ENCODE measurements at regions not wholly inside any gene's neighbourhood (a gene's known extent, or its start where the extent isn't known, plus 50 kb on each side); places are given as distances from the start of the nearest gene placed in this dataset.

GRCh38 chr17:79500745-79501618 is 109.9 kb downstream of the RBFOX3 start:
- DNase-seq = no peak

- DNase-seq = no peak
These were observed 112.0 kb downstream of the RBFOX3 start for GRCh38 chr17:79498854-79499253.

- DNase-seq = no peak
These were observed 113.0 kb downstream of the RBFOX3 start for GRCh38 chr17:79497777-79498348.

GRCh38 chr17:79496422-79497005 is 114.3 kb downstream of the RBFOX3 start:
- DNase-seq = no peak

- DNase-seq = no peak
These were observed 115.2 kb downstream of the RBFOX3 start for GRCh38 chr17:79495665-79496064.

GRCh38 chr17:79491006-79491405 is 119.8 kb downstream of the RBFOX3 start:
- DNase-seq = no peak

GRCh38 chr17:79490530-79490929 is 120.3 kb downstream of the RBFOX3 start:
- DNase-seq = no peak

GRCh38 chr17:79487149-79487548 is 123.7 kb downstream of the RBFOX3 start:
- no peak for DNase-seq

GRCh38 chr17:79485991-79486390 is 124.9 kb downstream of the RBFOX3 start:
- DNase-seq = no peak

GRCh38 chr17:79485419-79485985 is 125.3 kb downstream of the RBFOX3 start:
- no peak for DNase-seq

GRCh38 chr17:79484600-79485418 is 126.0 kb downstream of the RBFOX3 start:
- DNase-seq = no peak

- DNase-seq = no peak
These were observed 127.0 kb downstream of the RBFOX3 start for GRCh38 chr17:79483842-79484241.

GRCh38 chr17:79482727-79483521 is 127.9 kb downstream of the RBFOX3 start:
- DNase-seq = no peak

GRCh38 chr17:79479876-79480275 is 131.0 kb downstream of the RBFOX3 start:
- no peak for DNase-seq

GRCh38 chr17:79478841-79479240 is 132.0 kb downstream of the RBFOX3 start:
- no peak for DNase-seq

GRCh38 chr17:79478051-79478461 is 132.8 kb downstream of the RBFOX3 start:
- peak; percentile 52 for DNase-seq

- peak; percentile 31 for DNase-seq
These were observed 134.7 kb downstream of the RBFOX3 start for GRCh38 chr17:79476074-79476652.

GRCh38 chr17:79473876-79474440 is 136.9 kb downstream of the RBFOX3 start:
- no peak for DNase-seq

GRCh38 chr17:79473111-79473875 is 137.6 kb downstream of the RBFOX3 start:
- DNase-seq = peak; percentile 25

- DNase-seq = no peak
These were observed 140.1 kb downstream of the RBFOX3 start for GRCh38 chr17:79470754-79471153.
